ENCODE measurements at regions not wholly inside any gene's neighbourhood (a gene's known extent, or its start where the extent isn't known, plus 50 kb on each side); places are given as distances from the start of the nearest gene placed in this dataset.
"Not testable (repeated sequence)": the region's sequence is repeated elsewhere in the genome, so short reads cannot be mapped to it uniquely, and the experiment has no call there.

DNA sequence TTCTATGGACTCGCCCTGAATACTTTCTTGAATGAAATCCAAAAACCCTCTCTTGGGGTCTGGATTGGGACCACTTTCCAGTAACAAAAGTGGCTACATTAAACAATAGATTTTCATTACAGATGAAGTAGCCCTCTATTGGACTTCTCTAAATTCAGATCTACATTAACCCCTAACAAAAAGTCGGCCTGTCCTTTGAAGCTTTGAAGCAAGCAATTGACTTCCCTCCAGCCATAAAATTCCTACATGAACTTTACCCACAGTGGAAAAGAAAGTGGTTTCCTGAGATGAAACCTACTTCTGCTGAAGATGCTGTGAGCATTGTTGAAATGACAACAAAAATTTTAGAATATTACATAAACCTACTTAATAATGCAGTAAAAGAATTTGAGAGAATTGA is 967.1 kb upstream of the ROBO1 start:
- no peak for DNase-seq (ENCODE audit: low read depth)

GRCh38 chr3:80734483-80734882 is 966.7 kb upstream of the ROBO1 start:
- no peak for DNase-seq (ENCODE audit: low read depth)

DNA sequence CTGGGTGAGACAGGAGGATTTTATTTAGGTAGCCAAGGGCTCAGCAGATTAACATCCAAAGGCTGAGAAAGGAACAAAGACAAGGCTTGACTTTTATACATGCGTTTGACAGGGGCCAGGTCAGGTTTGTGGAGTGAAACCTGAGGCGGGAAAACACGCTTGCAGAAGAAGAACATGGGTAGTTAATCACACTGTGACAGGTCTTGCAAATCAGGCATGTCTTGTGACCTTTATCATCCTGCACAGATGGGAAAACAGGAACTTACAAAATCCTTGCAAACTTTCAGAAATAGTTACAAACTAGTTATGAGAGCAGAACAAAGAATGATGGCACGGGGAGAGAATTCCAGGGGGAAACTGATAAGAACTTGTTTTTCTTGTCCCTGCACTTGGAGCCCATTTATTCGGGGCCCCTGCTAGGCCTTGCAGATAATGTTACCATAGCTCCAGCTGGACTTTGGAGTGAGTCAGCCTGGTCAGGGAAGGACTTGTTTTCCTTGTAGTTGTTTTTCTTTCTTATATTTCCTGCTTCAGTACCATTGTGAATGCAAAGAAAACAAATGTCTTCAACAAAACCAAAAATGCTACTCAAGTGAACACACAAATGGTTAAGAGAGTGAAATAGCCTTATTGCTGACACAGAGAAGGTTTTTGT is 965.9 kb upstream of the ROBO1 start:
- no peak for DNase-seq (ENCODE audit: low read depth)

- DNase-seq (ENCODE audit: low read depth): not testable (repeated sequence)
These were observed 959.8 kb upstream of the ROBO1 start for GRCh38 chr3:80727561-80727960.

DNA sequence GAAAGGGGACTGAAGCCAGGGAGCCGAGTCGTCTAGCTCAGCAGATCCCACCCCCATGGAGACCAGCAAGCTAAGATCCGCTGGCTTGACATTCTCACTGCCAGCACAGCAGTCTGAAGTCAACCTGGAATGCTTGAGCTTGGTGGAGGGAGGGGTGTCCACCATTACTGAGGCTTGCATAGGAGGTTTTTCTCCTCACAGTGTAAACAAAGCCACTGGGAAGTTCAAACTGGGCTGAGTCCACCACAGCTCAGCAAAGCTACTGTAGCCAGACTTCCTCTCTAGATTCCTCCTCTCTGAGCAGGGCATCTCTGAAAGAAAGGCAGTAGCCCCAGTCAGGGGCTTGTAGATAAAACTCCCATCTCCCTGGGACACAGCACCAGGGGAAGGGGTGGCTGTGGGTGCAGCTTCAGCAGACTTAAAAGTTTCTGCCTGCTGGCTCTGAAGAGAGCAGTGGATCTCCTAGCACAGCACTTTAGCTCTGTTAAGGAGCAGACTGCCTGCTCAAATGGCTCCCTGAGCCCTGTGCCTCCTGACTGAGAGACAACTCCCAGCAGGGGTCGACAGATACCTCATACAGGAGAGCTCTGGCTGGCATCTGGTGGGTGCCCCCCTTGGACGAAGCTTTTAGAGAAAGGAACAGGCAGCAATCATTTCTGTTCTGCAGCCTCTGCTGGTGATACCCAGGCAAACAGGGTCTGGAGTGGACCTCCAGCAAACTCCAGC is 942.0 kb upstream of the ROBO1 start:
- DNase-seq (ENCODE audit: low read depth): not testable (repeated sequence)

GRCh38 chr3:80705290-80705689 is 937.5 kb upstream of the ROBO1 start:
- DNase-seq (ENCODE audit: low read depth): no peak

- no peak for DNase-seq (ENCODE audit: low read depth)
These were observed 933.6 kb upstream of the ROBO1 start for GRCh38 chr3:80701349-80701748.

- DNase-seq (ENCODE audit: low read depth): no peak
These were observed 929.5 kb upstream of the ROBO1 start for GRCh38 chr3:80697291-80697690.

- DNase-seq (ENCODE audit: low read depth): no peak
These were observed 928.5 kb upstream of the ROBO1 start for GRCh38 chr3:80696280-80696679.

DNA sequence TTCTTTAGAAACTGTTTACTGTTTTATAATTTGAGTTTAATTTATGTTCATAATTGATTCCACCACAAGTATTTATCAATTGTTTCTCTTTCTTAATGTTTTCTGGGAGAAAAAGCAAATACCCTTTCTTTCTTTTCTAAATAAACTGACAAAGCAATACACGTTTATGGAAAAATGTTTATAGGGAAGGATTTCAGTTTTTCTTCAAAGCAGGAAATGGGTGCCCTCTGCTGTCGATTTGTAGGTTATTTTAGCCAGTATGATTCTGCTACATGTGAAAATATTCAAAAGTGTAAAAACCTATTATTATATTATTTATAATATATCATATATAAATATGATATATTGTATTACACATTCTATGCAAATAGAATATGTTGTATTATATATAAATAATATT is 921.0 kb upstream of the ROBO1 start:
- no peak for DNase-seq (ENCODE audit: low read depth)

GRCh38 chr3:80682951-80683350 is 915.2 kb upstream of the ROBO1 start:
- no peak for DNase-seq (ENCODE audit: low read depth)

- no peak for DNase-seq (ENCODE audit: low read depth)
These were observed 914.4 kb upstream of the ROBO1 start for GRCh38 chr3:80682235-80682634.

GRCh38 chr3:80677796-80678195 is 910.0 kb upstream of the ROBO1 start:
- no peak for DNase-seq (ENCODE audit: low read depth)

- no peak for DNase-seq (ENCODE audit: low read depth)
These were observed 909.1 kb upstream of the ROBO1 start for GRCh38 chr3:80676866-80677265.

DNA sequence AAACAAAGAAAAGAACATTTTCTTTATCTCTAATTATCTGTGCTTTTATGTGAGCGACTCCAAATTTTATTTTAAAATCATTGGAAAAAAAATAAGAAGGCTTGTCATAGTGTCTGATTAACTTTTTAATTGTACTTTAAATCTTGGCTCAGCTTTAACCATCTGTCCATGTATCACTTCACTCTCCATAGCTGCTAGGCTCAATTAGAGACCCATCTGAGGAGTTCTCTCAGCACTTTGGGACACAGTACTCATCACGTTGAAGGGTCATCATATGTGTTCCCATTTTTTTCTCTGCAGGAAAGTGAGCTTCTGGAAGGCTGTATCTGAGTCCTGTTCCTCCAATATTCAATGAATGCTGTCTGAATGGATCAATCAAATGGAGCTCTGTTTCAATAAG is 908.5 kb upstream of the ROBO1 start:
- no peak for DNase-seq (ENCODE audit: low read depth)

DNA sequence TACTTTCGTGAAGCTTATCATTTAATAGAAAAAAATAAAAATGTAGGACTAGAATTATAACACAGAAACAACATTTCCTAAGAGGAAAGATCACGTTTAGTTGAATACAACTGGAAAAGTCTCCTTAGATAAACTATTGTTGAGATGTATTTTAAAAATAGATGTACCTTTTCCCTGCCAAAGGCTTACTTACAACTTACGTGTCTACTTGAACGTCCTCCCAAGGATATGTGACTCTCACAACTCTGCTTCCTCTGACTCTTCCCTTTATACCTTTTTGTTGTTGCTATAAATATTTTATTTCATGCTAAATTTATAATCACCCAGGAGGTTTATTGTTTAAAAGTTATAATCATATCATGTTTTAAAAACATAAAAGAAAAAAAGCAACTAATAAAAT is 908.0 kb upstream of the ROBO1 start:
- no peak for DNase-seq (ENCODE audit: low read depth)

DNA sequence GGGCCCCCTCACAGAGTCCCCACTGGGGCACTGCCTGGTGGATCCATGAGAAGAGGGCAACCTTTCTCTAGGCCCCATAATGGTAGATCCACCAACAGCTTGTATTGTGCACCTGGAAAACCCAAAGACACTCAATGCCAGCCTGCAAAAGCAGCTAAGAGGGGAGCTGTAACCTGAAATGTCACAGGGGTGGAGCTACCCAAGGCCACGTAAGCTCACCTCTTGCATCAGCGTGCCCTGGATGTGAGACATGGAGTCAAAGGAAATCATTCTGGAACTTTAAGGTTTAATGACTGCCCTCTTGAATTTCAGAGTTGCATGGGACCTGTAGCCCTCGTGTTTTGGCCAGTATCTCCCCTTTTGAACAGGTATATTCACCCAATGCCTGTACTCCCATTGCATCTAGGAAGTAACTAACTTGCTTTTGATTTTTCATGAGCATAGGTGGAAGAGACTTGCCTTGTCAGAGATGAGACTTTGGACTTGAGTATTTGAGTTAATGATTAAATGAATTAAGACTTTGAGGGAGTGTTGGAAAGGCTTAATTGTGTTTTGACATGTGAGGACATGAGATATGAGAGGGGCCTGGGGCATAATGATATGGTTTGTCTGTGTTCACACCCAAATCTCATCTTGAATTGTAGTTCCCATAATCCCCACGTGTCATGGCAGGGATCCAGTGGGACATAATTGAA is 900.9 kb upstream of the ROBO1 start:
- DNase-seq (ENCODE audit: low read depth): no peak

- no peak for DNase-seq (ENCODE audit: low read depth)
These were observed 900.3 kb upstream of the ROBO1 start for GRCh38 chr3:80668100-80668499.

GRCh38 chr3:80663426-80663825 is 895.6 kb upstream of the ROBO1 start:
- no peak for DNase-seq (ENCODE audit: low read depth)

GRCh38 chr3:80655216-80655615 is 887.4 kb upstream of the ROBO1 start:
- DNase-seq (ENCODE audit: low read depth): no peak

- no peak for DNase-seq (ENCODE audit: low read depth)
These were observed 881.4 kb upstream of the ROBO1 start for GRCh38 chr3:80649170-80649569.

DNA sequence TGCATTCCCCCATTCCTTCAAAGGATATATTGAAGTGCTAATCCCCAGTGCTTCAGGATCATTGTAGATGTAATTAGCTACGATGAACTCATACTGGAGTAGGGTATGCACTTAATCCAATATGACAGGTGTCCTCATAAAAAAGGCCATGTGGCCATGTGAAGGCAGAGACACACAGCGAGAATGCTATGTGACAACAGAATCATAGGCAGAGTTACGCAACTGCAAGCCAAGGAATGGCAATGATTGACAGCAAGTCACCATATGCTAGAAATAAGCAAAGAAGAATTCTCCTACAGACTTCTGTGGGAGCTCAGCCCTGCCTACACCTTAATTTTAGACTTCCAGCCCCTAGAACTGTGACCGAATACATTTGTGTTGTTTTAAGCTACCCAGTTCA is 875.6 kb upstream of the ROBO1 start:
- DNase-seq (ENCODE audit: low read depth): no peak

Data from fibroblast of gingiva (primary cell).